HG03064 (cell line): ENCODE measurements at regions not wholly inside any gene's neighbourhood (a gene's known extent, or its start where the extent isn't known, plus 50 kb on each side); places are given as distances from the start of the nearest gene placed in this dataset.

Experiments
- ATAC-seq: cut with Tn5 transposase; IDR thresholded peaks from one replicate; pipeline ENCODE4 v1.9.1; 2021; ENCODE audit warnings: low read depth; ENCODE audit not compliant: unreplicated experiment

DNA sequence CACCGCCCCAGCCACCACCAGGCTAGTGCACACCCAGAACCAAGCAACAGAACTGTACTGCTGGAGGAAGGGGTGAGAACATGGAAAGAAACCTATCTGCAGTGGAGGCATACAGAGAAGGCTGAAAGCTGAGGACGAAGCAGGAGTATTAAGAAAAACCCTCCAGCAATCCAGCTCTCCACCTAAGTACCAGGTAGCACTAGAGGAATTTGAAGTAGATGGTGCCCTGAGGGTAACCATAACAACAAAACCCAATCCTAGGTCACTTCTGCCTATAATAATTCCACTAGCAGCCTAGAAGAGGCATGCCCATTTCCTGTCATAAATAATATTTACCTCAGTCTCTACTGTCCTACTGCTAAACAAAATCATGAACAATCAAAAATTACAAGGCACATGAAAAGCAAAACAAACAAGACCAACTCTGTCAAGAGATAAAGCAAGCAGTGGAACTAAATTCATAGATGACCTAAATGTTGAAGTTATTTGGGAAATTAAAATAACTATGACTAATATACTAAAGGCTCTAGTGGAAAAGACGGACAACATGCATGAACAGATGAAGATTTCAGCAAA, 51.1 kb downstream of the HYCC1 start:
- no peak for ATAC-seq

DNA sequence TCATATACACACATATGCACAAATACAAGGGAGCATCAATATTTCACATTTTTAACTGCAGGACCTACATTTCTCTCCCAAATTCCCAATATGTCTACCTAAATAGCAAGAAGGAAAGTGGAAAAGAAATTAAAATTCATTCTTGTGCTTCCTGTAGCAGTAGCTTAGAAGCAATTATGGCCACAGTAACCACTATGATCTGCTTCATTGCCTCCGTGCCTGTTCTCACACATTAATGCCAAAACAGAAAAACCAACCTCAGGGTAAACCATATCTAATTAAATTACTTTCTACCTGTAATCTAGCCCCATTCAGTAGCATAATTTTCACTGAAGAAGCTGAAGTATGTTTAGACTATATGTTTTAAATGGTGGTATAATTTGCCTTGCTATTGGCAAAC, 55.2 kb downstream of the HYCC1 start:
- ATAC-seq, result no peak

DNA sequence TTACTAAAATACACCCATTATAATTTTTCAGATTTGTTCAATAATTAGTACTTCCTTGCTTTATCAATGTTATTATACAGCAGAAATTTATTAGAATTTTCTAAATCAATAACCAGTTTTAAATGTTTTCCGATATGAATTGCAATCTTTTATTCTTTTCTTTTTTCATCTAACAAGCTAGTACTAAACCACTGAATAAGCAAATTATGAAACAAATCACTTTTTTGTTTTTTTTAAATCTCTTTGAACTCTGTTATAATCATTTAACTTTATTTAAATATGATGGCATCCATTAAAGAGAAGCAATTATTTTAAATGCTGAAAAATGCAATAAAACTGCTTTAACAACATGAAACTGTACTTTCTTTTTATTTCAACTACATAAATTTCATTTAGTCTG, 59.7 kb downstream of the HYCC1 start:
- no peak for ATAC-seq

DNA sequence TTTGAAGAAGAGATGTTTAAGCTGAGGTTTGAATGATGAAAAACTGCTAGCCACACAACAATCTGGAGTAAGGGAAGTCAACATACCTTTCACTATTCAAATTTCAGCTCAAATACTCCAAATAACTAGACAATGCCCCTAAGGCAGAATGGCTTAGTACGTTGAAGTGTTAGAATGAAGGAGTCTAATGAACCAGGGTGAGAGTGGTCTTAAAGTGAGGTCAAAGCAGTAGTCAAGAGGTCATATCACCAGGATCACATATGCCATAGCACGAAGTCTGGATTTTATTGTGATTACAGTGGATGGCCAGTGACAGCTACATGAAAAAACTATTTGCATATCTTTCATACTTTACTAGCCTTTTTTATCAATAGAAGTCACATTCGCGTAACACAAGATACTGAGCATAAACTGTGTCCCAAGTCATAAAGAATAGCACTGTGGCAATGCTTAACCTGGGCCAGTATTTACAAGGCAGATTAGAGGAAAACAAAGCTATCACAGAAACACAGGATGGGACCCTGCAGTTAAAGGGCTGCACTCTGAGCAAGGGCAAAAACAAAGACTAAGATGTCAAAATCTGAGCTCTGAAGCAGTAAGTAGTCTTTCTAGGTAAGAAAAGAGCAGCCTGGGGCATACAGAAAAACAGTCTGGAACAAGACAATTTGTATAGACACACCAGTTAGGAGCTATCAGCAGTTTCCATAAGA, 61.5 kb downstream of the HYCC1 start:
- ATAC-seq, result no peak

DNA sequence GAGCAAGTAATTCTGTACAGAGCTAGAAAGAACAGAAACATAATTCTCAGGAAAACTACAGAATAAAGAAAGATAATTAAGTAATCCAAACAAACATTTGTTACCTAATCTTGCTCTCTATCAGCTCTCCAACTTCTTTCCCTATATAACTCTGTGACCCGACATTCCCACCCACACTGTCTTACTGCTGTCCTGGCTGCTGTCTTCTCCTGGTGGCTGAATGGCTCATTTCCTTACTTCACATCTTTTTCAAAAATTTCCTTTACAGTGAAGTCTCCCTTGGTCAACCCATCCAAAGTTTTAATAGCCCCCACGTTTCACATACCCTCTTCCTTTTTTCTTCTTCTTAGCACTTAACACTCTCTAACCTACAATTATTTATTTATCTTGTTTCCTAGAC, 64.0 kb downstream of the HYCC1 start:
- no peak for ATAC-seq

DNA sequence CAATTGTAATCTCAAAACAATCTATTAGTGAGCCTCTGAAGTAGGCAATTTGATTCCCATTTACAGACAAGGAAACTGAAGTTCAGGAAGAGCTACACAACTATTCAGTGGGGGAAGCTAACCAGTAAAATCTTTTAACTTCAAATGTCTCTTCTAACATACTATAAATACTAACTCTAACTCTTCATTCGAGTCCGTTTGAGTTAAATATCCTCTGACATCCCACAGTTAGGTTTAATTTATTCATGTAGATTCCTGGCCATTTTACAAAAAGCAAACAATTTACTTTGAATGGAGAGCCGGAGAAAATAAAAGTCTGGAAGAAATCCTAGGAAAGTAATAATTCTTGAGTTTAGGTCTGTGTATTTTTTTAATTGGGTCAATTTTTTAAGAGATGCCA, 64.7 kb downstream of the HYCC1 start:
- ATAC-seq, result no peak

DNA sequence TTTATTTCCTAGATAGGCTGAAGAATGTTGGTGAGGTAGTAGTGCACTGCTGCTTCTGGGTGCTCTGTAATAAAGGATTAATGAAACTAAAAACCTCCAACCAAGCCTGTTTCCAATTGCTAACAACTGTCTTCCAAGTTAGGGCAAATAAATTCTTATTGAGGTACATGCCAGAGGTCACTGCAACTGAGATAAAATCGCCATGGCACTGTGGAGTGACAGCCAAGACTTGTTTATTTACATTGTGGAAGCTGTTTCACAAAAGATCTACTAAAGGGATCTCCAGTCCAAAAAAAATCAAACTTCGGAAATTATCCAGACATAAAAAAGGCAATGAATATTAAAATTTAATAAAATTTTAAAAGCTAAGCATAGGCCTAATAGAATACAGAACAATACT, 65.2 kb downstream of the HYCC1 start:
- no peak for ATAC-seq

DNA sequence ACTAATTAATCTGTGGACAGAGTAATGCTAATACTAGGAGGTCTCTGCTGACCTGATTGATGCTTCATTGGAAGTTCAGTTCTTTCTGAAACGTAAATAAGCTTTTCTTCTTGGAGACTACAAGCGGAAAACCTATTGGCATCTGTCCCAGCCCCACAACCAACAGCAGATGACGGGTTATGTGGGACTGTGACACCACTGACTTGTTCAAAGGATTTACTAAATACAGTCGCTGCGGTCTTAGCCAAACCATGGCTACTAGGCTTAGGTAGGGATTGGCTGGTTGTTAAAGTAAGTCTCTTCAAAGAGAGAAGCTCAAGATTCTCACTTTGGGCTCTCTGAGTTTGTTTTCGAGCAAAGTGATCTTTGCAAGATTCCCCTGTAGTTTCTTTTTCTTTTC, 68.3 kb downstream of the HYCC1 start:
- ATAC-seq, result no peak

DNA sequence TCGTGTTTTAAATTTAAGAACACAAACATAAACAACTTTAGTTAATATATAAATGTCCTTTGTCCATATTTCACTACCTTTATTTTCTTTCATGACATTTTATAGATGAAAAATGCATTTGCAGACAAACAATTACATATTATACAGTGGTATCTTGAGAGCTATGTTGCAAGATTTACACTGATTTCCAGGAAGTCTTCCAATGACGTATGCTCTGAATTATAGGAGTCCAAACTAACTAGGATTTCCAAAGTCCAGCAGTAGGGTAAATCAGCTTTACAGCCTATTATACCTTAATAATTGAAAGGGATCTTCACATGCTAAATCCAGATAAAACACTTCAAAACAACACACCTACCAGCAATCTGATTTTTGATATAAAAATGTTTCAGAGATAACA, 69.4 kb downstream of the HYCC1 start:
- no peak for ATAC-seq

DNA sequence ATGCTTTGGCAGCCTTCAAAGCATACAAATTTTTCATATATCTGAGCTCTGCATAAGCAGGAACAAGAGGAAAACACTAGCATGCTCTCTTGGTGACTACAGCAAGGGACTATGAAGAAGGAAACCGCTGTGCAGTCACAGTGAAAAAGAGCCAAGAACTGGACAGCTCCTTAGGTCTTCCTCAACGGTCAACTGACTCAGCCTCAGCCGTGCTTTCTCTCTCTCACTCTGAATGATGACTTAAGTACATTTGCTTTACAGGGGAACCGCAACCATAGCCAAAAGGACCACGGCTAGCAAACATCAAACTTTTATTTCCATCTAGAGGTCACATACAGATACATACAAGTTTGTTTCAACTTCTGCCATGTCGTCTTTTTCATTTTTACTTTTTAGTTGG, 69.9 kb downstream of the HYCC1 start:
- ATAC-seq, result no peak

DNA sequence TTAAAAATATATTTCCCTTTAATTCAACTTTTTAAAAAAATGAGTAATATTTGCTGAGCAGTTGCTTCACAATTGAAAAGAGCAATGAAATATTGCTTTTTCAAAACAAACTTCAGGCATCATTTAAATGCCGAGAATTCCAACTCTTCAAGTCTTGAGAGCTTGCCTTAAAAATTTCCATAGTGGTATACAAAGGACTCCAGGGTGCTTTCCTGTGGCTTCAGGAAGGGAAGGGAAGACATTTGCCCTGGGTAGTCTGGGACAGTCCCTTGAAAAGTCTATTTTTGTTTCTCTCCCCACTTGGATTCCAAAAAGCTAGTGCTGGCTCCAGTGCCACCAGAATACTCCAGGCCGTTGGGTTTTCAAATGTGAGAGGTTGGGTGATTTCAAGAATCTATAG, 71.7 kb downstream of the HYCC1 start:
- no peak for ATAC-seq

DNA sequence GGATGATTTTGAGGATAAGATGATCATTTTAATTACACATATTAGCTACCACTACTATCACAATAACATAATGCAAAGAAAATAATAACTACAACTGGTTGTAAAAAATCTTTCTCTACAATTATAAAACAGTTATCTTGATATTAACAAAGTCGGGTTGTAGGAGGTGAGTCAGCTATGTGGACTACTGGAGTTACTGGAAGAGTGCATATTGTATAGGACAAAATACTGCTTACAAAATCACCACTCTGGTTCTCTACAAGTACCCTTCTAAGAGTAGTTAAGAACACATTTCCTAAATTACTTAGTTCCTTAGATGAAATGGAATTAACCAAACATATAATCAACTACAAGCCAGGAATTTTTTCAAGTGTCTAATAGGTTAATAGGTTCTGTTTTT, 74.1 kb downstream of the HYCC1 start:
- ATAC-seq, result no peak

DNA sequence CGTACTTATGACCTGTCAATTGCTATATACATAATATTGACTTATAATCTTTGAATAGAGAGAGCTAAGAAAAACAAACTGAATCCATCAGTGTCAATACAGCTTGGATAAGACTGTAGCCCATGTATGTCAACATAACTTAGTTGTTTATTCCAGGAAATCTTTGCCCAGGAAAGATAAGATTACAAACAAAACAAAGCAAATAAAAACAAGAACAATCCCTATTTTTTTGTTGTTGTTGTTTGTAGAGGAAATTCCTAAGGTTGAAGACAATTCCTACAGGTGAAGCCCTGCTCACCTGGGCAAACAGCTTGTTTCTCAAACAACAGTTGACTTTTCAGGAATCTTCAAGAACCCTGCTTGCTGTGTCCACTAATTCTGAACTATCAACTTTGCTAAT, 76.0 kb downstream of the HYCC1 start:
- no peak for ATAC-seq

DNA sequence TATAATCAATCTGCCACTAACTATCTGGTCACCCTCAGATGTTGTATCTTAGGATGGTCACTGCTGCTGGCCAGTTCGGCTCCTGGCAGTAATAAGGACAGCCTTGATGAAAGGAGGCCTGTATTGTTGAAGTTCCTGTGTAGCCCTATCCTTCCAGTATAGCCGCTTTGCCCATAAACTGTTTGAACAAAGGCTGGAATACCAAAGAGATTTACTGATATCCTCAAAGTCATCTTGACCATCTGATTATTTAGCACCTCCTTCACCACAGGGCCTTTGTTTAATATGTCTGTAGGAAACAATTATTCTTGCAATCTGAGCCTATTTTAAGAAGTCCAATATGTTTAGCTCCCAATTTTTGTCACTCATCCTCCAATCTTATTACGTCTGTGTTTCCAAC, 77.7 kb downstream of the HYCC1 start:
- no peak for ATAC-seq

DNA sequence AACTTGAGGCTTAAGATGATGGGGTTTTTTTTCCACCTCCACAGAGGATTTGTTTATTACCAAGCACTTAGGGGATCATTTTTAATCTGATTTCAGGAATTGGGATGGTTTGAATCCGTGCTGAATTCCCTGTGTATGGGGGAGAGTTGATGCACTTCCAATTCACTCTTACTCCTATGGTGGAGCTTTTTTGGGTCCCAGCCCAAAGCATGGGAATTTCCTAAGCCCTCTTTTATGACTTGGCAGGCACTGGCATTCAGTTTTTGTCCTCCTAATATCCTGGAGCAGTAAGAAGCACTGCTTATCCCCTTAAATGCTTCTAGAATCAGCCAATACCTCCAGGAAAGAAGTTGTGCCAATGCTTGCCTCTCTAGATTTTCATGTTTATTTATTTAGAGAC, 78.7 kb downstream of the HYCC1 start:
- ATAC-seq, result no peak

DNA sequence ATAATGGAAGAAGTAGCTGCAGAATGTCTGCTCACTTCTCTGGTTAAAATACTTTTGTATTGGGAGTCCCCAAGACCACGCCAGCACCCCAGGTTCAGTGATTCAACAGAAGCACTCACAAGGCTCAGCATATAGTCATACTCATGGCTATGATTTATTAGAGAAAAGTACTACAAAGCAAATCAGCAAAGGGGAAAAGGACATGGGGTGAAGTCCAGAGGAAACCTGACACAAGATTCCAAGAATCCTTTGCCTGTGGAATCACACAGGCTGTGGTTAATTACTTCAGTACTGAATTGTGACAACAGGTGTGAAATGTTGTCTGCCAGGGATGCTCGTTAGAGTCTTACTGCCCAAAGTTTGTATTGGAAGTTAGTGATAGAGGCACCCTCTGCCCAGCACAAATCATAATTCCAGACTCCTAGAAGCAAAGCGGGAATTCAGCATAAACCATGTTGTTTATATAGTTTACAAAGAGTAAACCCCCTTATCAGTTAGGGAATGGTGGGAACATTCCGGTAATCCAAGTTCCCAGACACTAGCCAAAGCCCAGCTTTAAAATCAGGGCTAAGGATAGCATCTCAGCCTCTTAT, 79.4 kb downstream of the HYCC1 start:
- ATAC-seq, result no peak

DNA sequence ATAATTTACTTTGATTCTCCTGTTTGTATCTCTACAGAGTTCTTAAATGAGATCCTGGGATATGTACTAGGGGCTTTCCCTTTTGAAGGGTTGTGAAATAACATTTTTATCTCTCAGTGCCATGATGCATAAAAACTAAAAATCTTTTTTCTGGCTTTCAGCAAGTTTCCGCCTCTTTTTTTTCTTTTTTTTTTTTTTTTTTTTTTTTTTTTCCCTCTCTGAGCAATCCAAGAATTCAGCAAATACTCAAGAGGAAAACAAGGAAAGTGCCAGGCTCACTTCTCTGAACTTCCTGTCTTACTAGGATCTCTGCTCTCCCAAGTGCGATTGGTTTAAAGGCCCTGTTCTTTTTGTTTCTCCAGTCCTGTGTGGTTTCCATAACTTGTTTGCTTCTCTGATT, 79.9 kb downstream of the HYCC1 start:
- ATAC-seq, result no peak

DNA sequence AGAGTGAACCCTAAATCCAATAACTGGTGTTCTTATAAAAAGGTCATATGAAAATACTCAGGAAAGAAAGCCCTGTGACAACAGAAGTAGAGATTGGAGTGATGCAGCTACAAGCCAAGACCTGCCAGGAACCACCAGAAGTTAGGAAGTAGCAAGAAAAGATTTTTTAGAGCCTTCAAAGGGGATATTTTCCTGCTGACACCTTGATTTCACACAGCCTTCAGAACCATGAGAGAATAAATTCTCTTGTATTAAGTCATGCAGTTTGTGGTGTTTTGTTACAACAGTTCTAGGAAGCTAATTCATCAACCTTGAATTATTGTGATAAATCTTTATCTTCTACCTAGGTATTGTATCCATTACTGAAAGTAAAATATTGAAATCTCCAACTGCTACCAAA, 81.0 kb downstream of the HYCC1 start:
- no peak for ATAC-seq

DNA sequence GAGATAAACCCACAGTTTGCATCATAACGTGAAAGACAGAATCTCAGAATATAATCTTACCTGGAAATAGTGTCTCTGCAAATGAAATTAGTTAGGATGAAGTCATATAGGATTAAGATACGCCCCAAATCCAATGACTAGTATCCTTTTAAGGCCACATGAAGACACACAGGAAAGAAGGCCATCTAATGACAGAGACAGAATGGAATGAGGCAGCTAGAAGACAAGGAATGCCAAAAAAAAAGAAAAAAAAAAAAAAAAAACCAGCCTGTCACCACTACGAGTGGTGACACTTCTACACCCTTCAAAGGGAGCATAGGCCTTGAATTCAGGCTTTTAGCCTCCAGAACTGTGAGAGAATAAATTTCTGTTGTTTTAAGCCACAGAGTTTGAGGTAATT, 82.9 kb downstream of the HYCC1 start:
- no peak for ATAC-seq

DNA sequence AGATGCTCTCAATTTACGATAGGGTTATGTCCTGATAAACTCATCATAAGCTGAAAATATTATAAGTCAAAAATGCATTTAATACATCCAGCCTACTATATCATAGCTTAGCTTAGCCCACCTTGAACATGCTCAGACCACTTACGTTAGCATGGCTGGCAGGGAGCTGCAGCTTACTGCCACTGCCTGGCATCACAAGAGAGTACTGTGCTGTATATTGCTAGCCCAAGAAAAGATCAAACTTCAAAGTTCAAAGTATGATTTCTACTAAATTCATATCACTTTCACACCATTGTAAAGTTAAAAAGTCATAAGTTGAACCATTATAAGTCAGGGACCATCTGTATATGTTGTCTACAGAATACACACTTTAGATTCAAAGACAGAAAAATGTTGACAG, 91.6 kb downstream of the HYCC1 start:
- no peak for ATAC-seq

DNA sequence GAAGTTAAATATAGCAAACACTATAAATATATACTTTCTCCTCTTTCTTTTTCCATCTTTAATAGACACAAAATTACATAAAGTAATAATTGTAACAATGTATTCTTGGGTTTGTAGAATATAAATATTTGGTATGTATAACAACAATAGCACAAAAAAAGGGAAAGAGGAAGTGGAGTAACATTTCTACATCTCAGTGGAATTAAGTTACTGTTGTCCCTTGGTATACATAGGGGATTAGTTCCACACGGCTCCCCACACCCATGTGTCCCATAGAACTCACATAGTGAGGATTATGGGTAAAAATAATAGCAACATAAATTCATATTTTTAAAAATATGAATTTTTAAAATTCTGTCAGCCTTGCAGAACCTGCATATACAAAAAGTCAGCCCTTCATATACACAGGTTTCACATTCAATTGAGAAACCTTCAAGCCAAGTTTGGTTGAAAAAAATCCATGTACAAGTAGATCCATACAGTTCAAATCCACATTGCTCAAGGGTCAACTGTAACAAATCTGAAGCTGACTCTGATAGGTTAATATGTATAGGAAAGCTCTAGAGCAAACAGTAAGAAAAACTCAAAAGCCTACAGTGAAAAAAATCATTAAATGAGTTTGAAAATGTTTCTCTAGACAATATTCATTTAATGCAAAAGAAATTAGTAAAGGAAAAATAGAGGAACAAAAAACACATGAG, 92.4 kb downstream of the HYCC1 start:
- ATAC-seq, result no peak

DNA sequence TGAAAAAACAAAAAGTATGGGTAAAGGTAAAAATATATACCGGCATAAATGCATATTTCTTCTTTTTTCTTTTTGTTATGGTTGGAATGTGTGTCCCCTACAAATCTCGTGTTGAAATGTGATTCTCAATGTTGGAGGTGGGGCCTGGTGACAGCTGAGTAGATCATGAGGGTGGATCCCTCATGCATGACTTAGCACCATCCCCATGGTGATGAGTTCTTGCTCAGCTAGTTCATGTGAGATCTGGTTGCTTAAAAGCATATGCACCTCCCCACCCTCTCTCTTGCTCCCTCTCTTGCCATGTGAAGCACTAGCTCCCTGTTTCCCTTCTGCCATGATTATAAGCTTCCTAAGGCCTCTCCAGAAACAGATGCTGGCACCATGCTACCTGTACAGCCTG, 93.3 kb downstream of the HYCC1 start:
- ATAC-seq, result no peak
